GM12878 (cell line): ENCODE measurements at regions not wholly inside any gene's neighbourhood (a gene's known extent, or its start where the extent isn't known, plus 50 kb on each side); places are given as distances from the start of the nearest gene placed in this dataset.

Experiments used
- ATAC-seq: fragments of 200-7000 bp; cut with Tn5 transposase; 3 replicates; pipeline ENCODE4 v1.9.1; 2020; ENCODE audit warnings: mild to moderate bottlenecking, moderate library complexity
- BruUV-seq: library from RNA; stranded (reverse); fragments of 400-500 nt; replicated peaks from 2 replicates; lab custom pipeline; 2021; lab: Mats Ljungman, UMichigan
- CTCF ChIA-PET: fragments of 300-600 bp; sonication (Branson Sonifier 250); formaldehyde crosslinking; extraction: SDS; loops from one replicate; lab custom pipeline; 2021; ENCODE audit warnings: inconsistent platforms; lab: Yijun Ruan, JAX
- POLR2A ChIA-PET: fragments of 350-600 bp; formaldehyde crosslinking; extraction: SDS; loops from one replicate; lab custom pipeline; 2021; ENCODE audit warnings: inconsistent platforms; lab: Charles Lee
- RAD21 ChIA-PET: fragments of 300-600 bp; sonication (Branson Sonifier 250); formaldehyde crosslinking; loops from one replicate; lab custom pipeline; 2023; ENCODE audit warnings: antibody characterized with exemption; ENCODE audit not compliant: unreplicated experiment; lab: Charles Lee
- SMC1A ChIA-PET: fragments of 300-600 bp; sonication (Branson Sonifier 250); formaldehyde crosslinking; loops from one replicate; lab custom pipeline; 2023; ENCODE audit not compliant: unreplicated experiment, uncharacterized antibody; lab: Charles Lee
- DNase-seq: peaks from one replicate; pipeline ENCODE4 v3.0.0-alpha.2; 2011; ENCODE audit warnings: low read depth, low spot score
- FAIRE-seq: peaks from 3 replicates; lab custom pipeline; 2011; peaks lifted over from hg19 to GRCh38; lab: Jason Lieb, UNC
- H2AFZ ChIP-seq: 2 replicates; pipeline ENCODE4 v1.6.0; 2011; ENCODE audit warnings: low read depth, low read length, control low read depth; ENCODE audit not compliant: control insufficient read depth
- H3K27ac ChIP-seq: 2 replicates; pipeline ENCODE4 v1.5.1; 2011; ENCODE audit warnings: control low read depth; ENCODE audit not compliant: control insufficient read depth, insufficient read depth
- H3K27me3 ChIP-seq, 2 experiments: replicated peaks in 1 of 2; 2 replicates each; pipeline versions ENCODE4 v1.6.0 to v1.6.1; 2011; ENCODE audit warnings: low read length in 1 of 2; ENCODE audit not compliant: control insufficient read depth in 2 of 2, insufficient read depth in 2 of 2
- H3K36me3 ChIP-seq, 2 experiments: 2 replicates each; pipeline ENCODE4 v1.5.1; 2011; ENCODE audit warnings: low read length in 1 of 2; ENCODE audit not compliant: control insufficient read depth in 2 of 2, insufficient read depth in 2 of 2
- H3K4me1 ChIP-seq: 2 replicates; pipeline ENCODE4 v1.6.1; 2011; ENCODE audit warnings: mild to moderate bottlenecking, low read length, moderate library complexity, mixed read lengths; ENCODE audit not compliant: control insufficient read depth, insufficient read depth
- H3K4me2 ChIP-seq: 2 replicates; pipeline ENCODE4 v1.6.0; 2011; ENCODE audit warnings: control low read depth; ENCODE audit not compliant: control insufficient read depth, insufficient read depth
- H3K4me3 ChIP-seq: fragments of 200-600 bp; sonication (generic); 2 replicates; pipeline ENCODE4 v1.5.1; 2016
- H3K79me2 ChIP-seq: 2 replicates; pipeline ENCODE4 v1.6.0; 2011; ENCODE audit warnings: low read length; ENCODE audit not compliant: control insufficient read depth, insufficient read depth
- H3K9ac ChIP-seq: 2 replicates; pipeline ENCODE4 v1.8.0; 2011; ENCODE audit warnings: low read length, control low read depth, mixed read lengths; ENCODE audit not compliant: control insufficient read depth, insufficient read depth
- H3K9me3 ChIP-seq: replicated peaks from 3 replicates; pipeline ENCODE4 v1.5.1; 2011; ENCODE audit warnings: mild to moderate bottlenecking, low read length; ENCODE audit not compliant: control insufficient read depth, insufficient read depth
- H4K20me1 ChIP-seq: 2 replicates; pipeline ENCODE4 v1.6.0; 2011; ENCODE audit not compliant: control insufficient read depth, insufficient read depth
- BCLAF1 ChIP-seq: fragments of 450-650 bp; IDR thresholded peaks from 2 replicates; pipeline ENCODE4 v1.6.1; 2017; ENCODE audit warnings: antibody characterized with exemption, mild to moderate bottlenecking, moderate library complexity
- CBX3 ChIP-seq: fragments of 200-600 bp; sonication (generic); IDR thresholded peaks from 2 replicates; pipeline ENCODE4 v1.6.1; 2016; ENCODE audit warnings: low read depth, borderline replicate concordance
- CTCF ChIP-seq, 3 experiments: IDR thresholded peaks in 2 of 3; conservative IDR thresholded peaks in 1 of 3; 2 replicates each; pipeline ENCODE4 v1.5.1; 2011; ENCODE audit warnings: low read depth in 3 of 3, low read length in 3 of 3, mild to moderate bottlenecking in 3 of 3, control low read depth in 2 of 3, moderate library complexity in 2 of 3, inconsistent platforms in 1 of 3, mixed read lengths in 1 of 3; ENCODE audit not compliant: control insufficient read depth in 2 of 3, insufficient read depth in 1 of 3; ENCODE audit errors: extremely low read depth in 1 of 3
- DPF2 ChIP-seq: fragments of 450-650 bp; IDR thresholded peaks from 2 replicates; pipeline ENCODE4 v1.6.1; 2017; ENCODE audit warnings: mild to moderate bottlenecking
- EED ChIP-seq: sonication (generic); IDR thresholded peaks from 2 replicates; pipeline ENCODE4 v1.6.1; 2016; ENCODE audit warnings: antibody characterized with exemption, low read depth
- EZH2 ChIP-seq: IDR thresholded peaks from 2 replicates; pipeline ENCODE4 v1.6.1; 2012; ENCODE audit warnings: low read depth, mild to moderate bottlenecking, control low read depth, inconsistent platforms, low read length, borderline replicate concordance; ENCODE audit not compliant: control insufficient read depth
- GATAD2B ChIP-seq: fragments of 450-650 bp; conservative IDR thresholded peaks from 2 replicates; pipeline ENCODE4 v1.6.1; 2017; ENCODE audit warnings: low read depth, mild to moderate bottlenecking, moderate library complexity
- HDGF ChIP-seq: fragments of 450-650 bp; IDR thresholded peaks from 2 replicates; pipeline ENCODE4 v1.6.1; 2016; ENCODE audit warnings: antibody characterized with exemption
- MEF2B ChIP-seq: fragments of 450-650 bp; IDR thresholded peaks from 2 replicates; pipeline ENCODE4 v1.6.1; 2018; ENCODE audit warnings: mild to moderate bottlenecking, moderate library complexity; ENCODE audit not compliant: partially characterized antibody, poor library complexity, severe bottlenecking
- MTA2 ChIP-seq: fragments of 450-650 bp; IDR thresholded peaks from 2 replicates; pipeline ENCODE4 v1.6.1; 2016; ENCODE audit warnings: low read depth, mild to moderate bottlenecking, moderate library complexity
- RELA ChIP-seq: fragments of 450-650 bp; IDR thresholded peaks from 2 replicates; pipeline ENCODE4 v1.8.0; 2014; ENCODE audit warnings: borderline replicate concordance; ENCODE audit not compliant: partially characterized antibody
- RUNX3 ChIP-seq: IDR thresholded peaks from 2 replicates; pipeline ENCODE4 v1.6.1; 2012; ENCODE audit warnings: low read length, inconsistent platforms
- SMC3 ChIP-seq: IDR thresholded peaks from 2 replicates; pipeline ENCODE4 v1.6.1; 2011; ENCODE audit warnings: low read length, improper control_type of control experiment, borderline replicate concordance
- SREBF2 ChIP-seq: IDR thresholded peaks from 2 replicates; pipeline ENCODE4 v1.6.1; 2012; ENCODE audit warnings: mild to moderate bottlenecking, low read length
- SUZ12 ChIP-seq: fragments of 200-600 bp; sonication (generic); IDR thresholded peaks from one replicate; pipeline ENCODE4 v1.6.1; 2018; ENCODE audit warnings: antibody characterized with exemption, mild to moderate bottlenecking; ENCODE audit not compliant: unreplicated experiment
- TAF1 ChIP-seq: IDR thresholded peaks from 2 replicates; pipeline ENCODE4 v1.6.1; 2011; ENCODE audit warnings: mild to moderate bottlenecking, low read depth, low read length, borderline replicate concordance
- ZNF24 ChIP-seq: fragments of 450-650 bp; IDR thresholded peaks from 2 replicates; pipeline ENCODE4 v1.6.1; 2017; ENCODE audit warnings: antibody characterized with exemption, mild to moderate bottlenecking
- WGBS: methylation state at CpG from one replicate; pipeline ENCODE4 v1.1.6; 2016; ENCODE audit warnings: low lambda C conversion rate; ENCODE audit not compliant: insufficient replicate concordance, insufficient coverage; ENCODE audit errors: missing lambda C conversion rate; 5-methylcytosine and 5-hydroxymethylcytosine counted together
- in situ Hi-C: fragments of 300-500 bp; cut with MboI; formaldehyde crosslinking; loops from 9 replicates; pipeline ENCODE4 v1.14.3; 2018; ENCODE audit warnings: mixed read lengths
- intact Hi-C: fragments of 100-400 bp; cut with micrococcal nuclease; formaldehyde crosslinking; loops from one replicate; pipeline ENCODE4 v1.14.2; 2022; ENCODE audit not compliant: unreplicated experiment
- TF ChIP-seq, protein P1 (sequence below): IDR thresholded peaks from 2 replicates; pipeline ENCODE4 v1.6.1; 2011; ENCODE audit warnings: borderline replicate concordance, low read depth, mild to moderate bottlenecking, moderate library complexity, mixed read lengths, low read length; ENCODE audit not compliant: insufficient read depth; ENCODE audit errors: extremely low read length

DNA sequence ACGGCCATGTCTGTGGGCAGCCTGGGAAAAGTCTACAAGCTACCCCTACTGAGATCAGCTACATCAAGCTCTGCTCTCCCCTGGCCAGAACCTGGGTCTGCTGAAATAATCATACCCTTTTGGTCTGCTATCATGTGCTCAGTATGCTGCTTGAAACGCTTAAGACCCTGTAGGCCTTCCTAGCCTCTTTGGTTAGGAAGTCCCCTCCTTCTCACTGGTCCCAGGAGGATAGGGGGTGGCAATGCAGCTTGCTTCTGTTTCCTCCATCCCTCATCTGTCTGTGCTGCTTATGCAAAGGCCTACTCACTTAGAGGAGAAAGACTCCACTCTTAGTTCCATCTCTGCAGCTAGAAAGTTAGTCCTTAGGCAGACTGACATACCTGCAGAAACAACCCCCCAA lies 118.2 kb upstream of the RASGRP1 start:
- Histone ChIP-seq H4K20me1 (no peaks in the 10 kb centered on the region), H3K79me2 (no peaks in the 10 kb centered on the region), H3K27me3 (no peaks in the 10 kb centered on the region), H3K4me3 (no peak overlapping the region), H3K27ac (no peak overlapping the region), H3K9me3 (no peaks in the 10 kb centered on the region), H3K9ac (no peak overlapping the region), H3K4me2 (no peak overlapping the region), H3K36me3 (no peaks in the 10 kb centered on the region), H3K4me1 (peaks cover 5% of the 10 kb centered on the region), H2AFZ (peak overlapping the region; percentile 45)
- WGBS, result 0% methylated on average over 2 of the region's 2 CpGs
- RAD21 ChIA-PET, result interaction anchor here (0.7 to 12.0 kb wide), 31 partner anchors 9 to 258 kb away, joined by 3 to 322 read pairs (median 11); partner anchors contain the start of genes FAM98B and RASGRP1
- DNase-seq (no peak), FAIRE-seq (no peak), ATAC-seq (peak; percentile 64)
- SMC1A ChIA-PET, result interaction anchor here (0.9 to 17.6 kb wide), 41 partner anchors 9 to 688 kb away, joined by 3 to 293 read pairs (median 11); partner anchors contain the start of genes FAM98B and RASGRP1
- CTCF ChIA-PET, result interaction anchor here (0.7 to 15.4 kb wide), 46 partner anchors 9 to 329 kb away, joined by 3 to 288 read pairs (median 8); partner anchors contain the start of genes FAM98B and RASGRP1
- POLR2A ChIA-PET, result interaction anchor here (0.5 to 2.9 kb wide), 20 partner anchors 8 to 243 kb away, joined by 3 to 33 read pairs (median 4); partner anchors contain the start of gene RASGRP1
- BruUV-seq, result no TSS peak
- intact Hi-C loops (loop anchor here (1.0 to 2.0 kb wide), 3 partner anchors 119 to 242 kb away; partner anchors contain the start of gene RASGRP1), in situ Hi-C loops (no loop called here)
- TF ChIP-seq BCLAF1, result no peak
- no peak for TF ChIP-seq DPF2
- no peak for TF ChIP-seq HDGF
- no peak for TF ChIP-seq CTCF (IDR thresholded peaks at IDR 0.05 in 2 of 3, conservative IDR thresholded peaks at IDR 0.05 in 1 of 3; ENCODE audit: control insufficient read depth in 2 of 3, extremely low read depth in 1 of 3, insufficient read depth in 1 of 3, low read depth in 3 of 3, low read length in 3 of 3)
- no peak for TF ChIP-seq ZNF24
- TF ChIP-seq EZH2, result no peak
- TF ChIP-seq, protein P1, sequence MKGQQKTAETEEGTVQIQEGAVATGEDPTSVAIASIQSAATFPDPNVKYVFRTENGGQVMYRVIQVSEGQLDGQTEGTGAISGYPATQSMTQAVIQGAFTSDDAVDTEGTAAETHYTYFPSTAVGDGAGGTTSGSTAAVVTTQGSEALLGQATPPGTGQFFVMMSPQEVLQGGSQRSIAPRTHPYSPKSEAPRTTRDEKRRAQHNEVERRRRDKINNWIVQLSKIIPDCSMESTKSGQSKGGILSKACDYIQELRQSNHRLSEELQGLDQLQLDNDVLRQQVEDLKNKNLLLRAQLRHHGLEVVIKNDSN, result no peak
- no peak for TF ChIP-seq CBX3
- TF ChIP-seq MTA2, result no peak
- TF ChIP-seq SREBF2, result no peak
- TF ChIP-seq MEF2B, result peak; percentile 79
- TF ChIP-seq RELA, result peak; percentile 30
- peak; percentile 14; the same call in 1 of the 2 replicates for TF ChIP-seq RUNX3
- no peak for TF ChIP-seq SUZ12
- TF ChIP-seq TAF1, result no peak
- no peak for TF ChIP-seq GATAD2B
- no peak for TF ChIP-seq EED
- TF ChIP-seq SMC3, result no peak
